Iris pigment epithelial cell (primary cell): ENCODE measurements at regions not wholly inside any gene's neighbourhood (a gene's known extent, or its start where the extent isn't known, plus 50 kb on each side); places are given as distances from the start of the nearest gene placed in this dataset.

Experiments
- DNase-seq: peaks from one replicate; pipeline ENCODE4 v3.0.0-alpha.2; 2011; ENCODE audit warnings: low read depth

DNA sequence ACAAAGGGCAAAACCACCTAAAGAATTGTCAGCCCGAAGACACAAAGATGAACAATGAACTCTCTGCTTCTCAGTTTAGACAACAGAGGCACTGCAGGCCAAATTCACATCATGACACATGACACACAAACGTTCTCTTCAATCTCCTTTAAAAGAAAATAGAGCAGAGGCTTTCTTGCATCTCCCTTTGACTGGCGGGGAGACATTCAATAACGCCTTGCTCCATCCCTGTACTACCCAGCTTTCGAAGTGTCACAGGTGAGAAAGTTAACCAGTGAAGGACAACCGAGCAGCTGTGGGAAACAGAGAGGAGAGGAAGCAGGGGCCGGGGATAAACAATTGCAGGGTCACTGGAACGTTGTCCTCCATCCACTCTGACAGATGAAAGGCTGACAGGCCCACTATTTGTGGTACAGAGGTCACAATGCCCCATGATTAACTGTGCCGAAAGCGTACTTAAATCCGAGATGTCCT, 130.8 kb downstream of the PHLDA1 start:
- no peak for DNase-seq

DNA sequence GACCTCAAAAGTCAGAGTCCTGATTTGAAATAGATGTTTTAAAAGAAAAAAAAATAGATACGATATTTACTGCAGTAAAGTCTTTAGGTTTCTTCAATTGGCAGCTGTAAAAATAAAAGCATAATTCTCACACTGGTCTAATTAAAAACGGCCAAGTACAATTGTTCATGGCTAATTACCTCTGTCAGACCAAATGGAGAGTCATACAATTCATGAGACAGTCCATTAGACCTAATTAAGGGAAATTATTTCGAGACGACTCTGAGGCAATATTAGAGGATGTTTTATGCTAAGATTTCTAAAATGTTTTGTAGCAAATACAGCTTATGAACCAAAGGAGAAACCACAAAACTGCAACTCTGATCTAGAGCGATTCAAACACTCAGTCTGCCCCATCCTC, 131.3 kb downstream of the PHLDA1 start:
- no peak for DNase-seq

DNA sequence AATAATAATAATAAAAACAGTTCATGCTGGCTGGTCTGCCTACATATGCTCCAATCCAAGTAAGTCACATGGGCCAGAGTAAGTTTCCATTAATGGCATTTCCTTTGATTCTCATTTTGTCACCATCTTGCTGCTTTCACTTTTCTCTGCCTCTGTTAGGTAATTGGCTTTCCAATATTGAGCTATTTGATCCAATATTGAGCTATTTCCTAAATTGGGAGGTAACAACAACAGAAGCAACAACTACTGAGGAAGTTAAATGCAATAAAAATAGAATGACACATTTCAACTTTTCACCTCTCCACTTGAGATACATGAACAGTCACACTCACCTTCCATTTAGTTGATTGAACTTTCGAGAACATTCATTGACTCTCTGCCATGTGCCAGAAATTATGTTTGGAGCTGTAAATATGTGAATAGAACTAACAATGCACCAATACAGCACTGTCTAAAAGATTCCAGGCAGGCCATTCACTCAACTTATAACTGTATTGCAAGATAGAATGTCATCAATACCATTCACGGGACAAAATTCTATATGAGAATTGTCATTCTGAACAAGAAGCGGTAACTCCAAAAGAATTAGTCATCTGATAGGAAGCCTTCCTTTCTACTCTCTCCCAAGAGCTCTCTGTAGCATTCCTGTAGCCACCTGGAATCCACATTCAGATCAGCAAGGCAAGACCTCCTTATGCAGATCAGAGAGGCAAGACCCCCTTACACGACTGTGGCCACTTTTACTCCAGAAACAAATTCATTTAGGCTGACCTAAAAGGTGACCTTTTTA, 136.4 kb downstream of the PHLDA1 start:
- DNase-seq, result no peak

DNA sequence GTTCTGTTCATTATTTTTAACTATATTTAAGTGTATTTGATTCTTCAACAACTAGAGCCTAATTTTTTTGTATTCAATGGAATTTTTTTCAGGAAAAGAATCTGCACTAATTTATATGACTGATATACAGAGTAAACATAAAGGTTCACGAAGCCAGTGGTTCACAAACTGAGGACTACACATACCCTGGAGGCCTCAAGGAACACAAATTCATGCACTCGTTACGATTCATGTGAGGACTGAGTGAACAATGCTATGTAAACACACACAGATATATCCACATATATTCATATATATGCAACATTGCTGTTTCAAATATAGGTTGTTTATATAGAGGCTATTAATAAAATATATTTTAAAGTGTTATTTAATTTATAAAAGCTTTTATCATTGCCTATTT, 137.8 kb downstream of the PHLDA1 start:
- no peak for DNase-seq

DNA sequence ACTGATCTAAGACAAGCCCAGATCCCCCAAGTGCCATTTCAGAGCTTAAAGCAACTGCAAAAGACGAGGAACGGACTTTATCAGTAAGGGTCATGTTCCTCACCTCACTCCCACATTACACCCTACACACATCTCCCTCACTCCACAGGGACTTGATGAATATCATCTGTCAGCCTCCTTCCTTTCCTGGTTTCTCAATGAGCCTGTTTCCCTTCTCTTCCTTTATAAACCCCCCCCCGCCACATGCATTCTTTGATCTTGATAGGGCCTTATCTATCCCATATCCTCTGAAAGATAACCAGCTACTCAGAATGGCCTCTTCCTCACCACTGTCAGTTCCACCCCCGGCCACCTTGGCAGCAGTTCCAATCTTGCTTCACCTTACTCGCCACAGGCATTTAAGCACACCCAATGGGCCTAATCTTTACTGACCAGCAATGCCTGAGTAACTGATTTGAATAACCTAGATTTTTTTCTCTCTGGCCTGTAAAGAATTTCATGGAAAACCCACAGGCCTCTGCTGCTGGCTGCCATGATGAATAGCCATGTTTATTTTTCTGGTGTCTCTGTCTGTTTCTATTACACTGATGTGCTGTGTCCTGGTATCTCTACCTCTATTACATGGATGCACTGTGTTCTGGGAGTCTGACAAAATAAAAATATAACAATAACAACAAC, 138.7 kb downstream of the PHLDA1 start:
- peak; percentile 94 for DNase-seq

DNA sequence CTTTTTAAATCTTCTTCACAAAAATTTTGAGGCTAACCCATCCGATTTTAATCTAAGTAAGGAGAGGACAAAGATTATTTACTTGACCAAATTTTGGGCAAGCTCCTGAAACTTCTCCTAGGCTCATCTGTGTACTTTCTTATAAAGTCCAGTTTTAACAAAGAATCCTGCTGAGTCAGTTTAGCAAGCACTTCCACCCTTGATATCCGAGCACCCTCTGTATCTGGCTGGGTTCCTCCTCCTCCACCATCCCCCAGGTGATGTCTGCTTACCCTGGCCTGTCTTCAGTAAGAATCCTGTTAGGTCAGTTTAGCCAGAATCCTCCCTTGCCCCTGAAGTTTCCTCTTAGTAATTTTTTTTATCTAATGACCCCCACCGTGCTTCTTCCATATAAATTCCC, 140.5 kb downstream of the PHLDA1 start:
- DNase-seq, result no peak

DNA sequence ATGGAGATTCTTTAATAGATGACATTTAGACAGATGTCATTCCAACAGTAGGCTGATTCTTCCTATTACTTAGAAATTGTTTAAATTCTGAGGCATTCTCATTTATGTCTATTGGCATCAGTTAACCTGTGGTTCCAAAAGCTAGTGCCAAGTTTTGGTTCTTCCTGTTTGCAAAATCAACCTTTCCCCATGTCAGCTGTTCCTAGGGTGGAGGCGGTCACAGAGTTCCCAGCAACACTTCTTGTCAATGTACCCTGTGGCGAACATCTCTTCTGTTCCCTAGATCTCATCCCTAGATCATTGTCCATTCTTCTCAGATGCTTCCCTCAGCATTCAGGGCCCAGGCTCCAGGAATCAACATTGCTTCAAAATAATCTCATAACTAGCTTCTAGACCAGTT, 140.9 kb downstream of the PHLDA1 start:
- no peak for DNase-seq

DNA sequence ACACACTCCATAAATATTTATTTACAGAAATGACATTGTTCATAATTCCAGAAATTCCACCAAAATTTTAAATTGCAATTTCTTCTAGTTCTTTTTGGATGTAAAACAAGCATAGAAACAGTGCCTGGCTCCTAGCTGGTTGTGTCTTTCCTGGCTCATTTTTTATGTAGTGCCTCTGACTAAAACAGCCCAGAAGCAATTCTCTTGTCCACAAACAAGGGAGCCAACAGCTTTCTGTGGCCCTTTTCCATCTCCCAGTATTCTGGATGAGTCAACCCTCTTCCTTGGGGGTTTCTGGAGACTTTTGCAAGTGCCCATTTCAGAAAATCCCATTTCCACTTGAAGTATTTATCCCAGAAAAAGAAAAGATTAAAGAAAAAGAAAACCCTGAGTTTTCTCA, 141.4 kb downstream of the PHLDA1 start:
- DNase-seq, result no peak

DNA sequence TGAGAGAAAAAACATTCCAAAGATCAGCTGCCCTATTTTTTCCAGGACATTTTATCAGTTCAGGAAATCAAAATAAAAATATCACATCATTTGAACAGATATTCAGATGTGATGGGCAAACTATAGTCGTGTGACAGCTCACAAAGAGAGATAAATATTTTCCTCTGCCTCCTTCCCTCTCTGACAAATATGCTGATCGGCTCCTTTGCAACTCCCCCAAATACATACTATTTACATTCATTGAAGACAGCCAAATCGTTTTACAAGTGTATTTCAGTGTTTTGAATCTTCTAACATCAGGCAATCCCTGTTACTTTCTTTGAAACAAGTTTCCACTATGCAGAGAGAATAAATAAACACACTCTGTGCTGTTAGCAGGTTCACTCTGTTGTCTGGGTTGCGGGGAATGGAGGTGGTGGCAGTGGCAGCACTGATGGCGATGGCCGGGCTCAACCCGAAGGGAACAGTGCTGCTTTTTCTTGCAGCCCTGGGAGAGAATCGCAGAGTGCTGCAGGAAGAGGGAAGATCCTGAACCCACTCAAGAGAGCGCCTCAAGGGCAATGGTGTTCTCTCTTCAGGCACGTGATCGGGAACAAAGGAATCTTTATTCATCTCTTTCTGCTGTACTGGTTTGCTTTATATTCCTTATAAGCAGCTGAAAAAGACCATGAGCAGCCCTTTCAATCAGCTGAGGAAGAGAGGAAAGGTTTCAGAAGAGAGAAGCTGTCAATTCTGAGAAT, 142.5 kb downstream of the PHLDA1 start:
- DNase-seq, result no peak

DNA sequence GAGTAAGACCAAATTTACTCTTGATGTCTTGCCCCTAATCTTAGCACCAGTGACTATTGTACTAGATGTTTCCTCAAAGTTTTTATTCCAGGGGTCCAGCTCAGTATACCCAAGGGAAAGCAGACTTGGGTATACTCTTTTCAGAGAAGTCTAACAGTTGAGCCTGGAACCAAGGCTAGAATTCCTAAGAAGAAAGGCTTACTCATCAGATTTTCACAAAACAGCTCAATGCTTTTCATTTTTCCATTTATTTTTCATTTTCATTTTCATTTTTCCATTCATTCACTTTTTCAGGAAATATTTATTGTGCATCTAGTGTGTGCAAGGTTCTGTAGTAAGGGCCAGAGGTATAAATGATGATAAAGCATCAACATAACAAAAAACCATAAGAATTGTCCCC, 143.2 kb downstream of the PHLDA1 start:
- no peak for DNase-seq

DNA sequence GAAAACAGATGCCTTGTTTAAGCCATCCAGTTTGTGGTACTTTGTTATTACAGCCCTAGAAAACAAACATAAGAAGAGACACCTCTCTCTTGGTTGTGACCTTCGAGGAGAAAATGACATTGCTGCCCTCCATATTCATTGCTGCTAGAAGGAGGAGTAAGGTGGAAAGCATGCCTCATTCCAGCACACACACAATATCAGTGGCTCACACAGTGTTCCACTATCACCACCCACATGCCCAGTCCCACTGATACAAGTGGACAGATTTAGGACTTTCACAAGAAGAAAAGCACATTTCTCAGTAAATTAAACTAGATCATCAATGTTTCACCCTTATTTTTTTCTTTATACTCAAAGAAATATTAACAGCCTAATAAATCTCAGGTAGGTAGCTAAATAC, 143.6 kb downstream of the PHLDA1 start:
- DNase-seq, result no peak

DNA sequence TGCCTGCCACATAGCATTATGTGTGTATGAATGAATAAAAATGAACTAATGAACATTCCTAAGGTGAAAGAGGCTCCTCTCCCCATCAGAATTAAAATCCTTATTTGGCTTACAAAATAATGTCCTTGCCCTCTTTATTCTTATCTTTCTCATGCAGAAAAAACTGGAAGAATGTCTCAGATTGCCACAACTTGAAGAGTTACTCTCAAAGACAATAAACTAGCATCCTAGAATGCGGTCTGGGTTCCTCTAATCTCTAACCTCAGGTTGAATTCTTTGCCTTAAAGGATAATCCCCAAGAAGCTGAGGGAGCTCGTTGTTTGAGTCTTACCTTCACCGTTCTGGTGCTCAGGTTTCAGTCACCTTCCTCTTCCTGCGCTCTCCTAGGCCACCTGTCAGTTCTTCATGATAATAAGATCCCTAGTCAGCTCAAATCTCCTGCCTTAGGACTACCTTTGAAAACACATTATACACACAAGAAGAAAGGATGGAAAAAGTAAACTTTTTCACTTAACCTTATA, 147.1 kb downstream of the PHLDA1 start:
- no peak for DNase-seq

DNA sequence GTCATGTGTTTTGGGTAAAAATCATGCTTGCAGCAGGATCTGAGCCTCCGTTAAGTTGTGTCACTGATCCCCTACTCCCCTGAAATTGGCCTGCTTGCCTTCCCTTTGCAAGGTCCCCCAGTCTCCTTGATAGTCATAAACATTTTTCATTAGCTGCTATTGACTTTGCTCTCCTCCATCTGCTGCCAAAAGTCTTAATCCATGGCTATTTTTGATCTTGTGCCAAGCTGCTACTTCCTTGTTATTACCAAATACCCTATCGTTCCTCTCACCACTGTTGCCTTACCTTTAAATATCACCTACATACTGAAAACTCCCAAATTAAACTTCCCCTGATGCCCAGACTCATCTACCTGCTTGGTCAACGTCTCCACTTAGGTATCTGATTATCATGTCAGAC, 148.3 kb downstream of the PHLDA1 start:
- DNase-seq, result no peak

DNA sequence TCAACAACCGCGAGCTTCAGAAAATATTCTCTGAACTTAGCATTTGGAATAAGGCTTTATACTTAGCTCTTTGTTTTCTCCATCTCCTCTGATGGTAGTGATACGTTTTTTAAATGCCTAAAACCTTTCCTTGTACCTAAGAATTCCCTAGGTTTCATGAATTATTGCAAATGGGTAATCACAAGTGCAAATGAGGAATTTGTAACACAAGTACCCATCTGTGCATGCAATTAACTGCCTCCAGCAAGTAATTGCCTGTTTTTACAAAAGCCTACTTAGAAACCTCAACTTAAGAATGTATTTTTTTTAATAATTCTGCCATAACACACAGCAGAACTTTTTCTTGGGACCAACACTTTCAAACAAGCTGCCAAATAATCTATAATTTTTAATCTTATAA, 149.2 kb downstream of the PHLDA1 start:
- DNase-seq, result no peak

DNA sequence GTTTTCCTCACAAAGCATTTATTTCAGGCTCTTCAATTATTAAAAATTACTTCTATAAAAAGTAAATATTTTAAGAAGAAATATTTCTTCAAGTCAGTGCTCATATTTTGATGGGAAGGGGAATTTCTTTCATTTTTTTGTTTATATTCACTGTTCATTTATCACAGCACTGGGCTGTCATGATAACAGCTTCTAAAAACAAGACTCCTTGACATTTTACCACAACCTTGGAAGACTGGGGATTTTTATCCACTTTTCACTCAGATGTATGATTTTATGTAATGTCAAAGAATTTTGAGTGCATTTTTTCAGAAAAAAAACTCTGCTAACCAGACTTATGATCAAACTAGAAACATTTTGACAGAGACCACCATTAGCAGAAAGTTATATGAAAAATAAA, 149.7 kb downstream of the PHLDA1 start:
- no peak for DNase-seq

DNA sequence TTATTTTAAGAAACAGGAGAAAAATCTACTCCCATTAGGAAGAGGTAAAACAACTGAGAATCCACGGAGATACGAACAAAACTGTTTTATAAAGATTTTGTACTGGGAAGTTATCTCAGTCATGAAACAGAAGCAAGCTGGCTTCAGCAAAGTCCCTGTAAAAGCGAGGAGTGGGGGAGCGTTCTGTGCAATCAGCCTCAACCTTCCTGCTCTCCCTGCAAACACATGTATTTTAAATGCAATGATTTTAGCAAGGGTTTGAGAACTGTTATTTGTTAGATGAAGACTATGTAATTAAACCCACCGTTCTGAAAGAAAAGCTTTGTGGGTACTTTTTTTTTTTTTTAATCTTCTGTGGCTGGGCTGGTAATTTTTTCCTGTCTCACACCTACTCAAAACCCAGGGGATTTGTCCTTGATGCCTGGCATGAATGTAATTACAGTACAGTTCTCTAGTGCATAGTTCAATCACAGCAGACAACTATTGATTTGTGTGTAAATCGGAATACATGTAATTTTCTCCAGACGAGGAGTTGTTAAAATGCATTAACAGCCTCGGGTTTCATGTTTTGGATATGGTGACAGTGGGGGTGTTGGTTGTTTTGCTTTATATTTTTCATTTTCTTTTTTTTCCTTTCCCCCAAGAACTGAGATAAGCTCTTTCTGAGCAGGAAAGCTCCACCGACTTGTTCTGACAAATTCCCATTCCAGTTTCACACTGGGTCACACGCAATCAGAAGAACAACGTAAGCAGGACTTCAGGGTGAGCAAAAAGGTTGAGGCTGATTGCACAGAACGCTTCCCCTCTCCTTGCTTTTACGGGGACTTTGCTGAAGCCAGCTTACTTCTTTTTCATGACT, 153.6 kb downstream of the PHLDA1 start:
- DNase-seq, result peak; percentile 80

DNA sequence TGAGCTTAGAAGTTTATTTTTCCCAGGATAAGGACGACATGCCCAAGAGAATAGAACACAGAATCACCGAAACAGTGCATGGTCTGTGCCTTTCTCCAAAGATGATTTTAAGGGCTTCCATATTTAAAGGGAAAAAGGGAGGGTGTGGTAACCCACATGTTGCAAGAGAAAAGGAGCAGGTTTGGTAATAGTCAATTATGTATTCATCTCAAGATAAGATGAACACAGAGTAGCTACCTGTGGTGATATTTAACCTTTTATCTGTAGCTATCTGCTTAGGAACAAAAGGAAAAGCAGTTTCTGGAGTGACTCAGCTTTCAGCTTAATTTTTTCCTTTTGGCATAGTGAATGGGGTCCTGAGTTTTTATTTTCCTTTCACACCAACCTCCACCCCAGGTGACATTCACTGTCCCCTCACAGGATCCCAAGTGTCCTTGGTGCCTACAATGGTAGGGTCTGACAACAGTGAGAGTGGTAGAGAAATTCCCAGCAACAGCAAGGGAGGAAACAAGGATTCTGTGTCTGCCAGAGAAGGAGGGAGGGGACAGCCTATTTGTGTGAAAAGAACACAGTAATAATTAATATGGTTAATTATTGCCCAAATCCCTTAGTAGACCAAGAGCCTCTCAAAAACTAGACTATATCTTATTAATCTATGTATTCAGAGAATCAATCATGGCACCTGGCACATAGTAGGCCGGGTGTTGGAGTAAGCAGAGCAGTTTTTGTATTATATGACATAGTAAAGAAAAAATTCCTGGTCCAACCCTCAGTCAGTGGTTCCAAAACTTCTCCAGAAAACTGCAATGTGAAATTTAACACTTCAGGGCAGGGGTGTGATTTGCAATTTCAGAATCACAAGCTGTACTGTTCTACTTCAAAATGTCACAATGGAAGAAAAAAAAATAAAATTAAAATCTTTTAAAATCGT, 154.5 kb downstream of the PHLDA1 start:
- DNase-seq, result peak; percentile 31

DNA sequence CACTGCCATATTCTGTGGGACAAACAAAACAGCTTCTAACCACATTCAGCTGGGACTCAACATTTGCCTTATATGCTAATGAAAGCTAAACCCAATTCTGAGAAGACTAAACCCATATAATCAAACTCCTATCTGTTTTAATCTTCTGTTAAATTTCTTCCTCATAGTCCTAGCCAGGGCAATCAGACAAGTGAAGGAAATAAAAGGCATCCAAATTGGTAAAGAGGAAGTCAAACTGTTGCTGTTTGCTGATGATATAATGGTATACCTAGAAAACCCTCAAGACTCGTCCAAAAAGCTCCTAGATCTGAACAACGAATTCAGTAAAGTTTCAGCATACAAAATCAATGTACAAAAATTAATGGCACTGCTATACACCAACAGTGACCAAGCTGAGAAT, 157.1 kb downstream of the PHLDA1 start:
- DNase-seq, result no peak

DNA sequence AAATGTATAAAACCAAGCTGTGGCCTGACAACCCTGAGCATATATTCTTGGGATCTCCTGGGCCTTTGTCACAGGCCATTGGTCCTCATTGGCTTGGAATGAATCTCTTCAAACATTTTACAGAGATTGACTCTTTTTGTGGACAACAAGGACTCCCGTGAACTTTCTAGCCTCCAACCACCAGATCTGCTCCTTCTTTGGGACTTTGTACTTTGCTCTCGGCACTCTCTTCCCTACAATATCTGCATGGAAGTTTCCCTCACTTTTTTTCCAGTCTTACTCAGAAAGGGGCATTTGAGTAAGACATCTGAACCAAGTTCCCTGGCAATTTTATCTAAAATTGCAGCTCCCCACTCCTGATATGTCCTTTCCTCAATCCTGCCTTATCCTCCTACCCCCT, 158.8 kb downstream of the PHLDA1 start:
- no peak for DNase-seq

DNA sequence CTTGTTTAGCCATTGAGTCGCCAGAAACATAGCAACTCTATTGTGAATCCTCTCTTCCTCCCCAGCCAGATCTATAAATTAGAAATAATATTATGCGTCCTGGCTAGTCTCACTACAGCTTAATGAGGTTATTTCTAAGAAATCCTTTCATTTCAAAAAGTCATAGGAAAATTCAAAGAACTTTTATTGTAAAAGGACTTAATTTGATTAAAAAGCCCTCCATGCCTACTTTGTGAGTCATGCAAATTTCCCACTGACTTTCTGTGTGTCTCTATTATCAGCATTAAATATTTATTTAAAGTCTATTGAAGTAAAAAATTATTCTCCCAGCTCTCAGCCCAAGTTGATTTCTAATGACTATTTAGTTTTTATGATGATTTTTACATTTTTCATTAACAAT, 160.7 kb downstream of the PHLDA1 start:
- peak; percentile 53 for DNase-seq

DNA sequence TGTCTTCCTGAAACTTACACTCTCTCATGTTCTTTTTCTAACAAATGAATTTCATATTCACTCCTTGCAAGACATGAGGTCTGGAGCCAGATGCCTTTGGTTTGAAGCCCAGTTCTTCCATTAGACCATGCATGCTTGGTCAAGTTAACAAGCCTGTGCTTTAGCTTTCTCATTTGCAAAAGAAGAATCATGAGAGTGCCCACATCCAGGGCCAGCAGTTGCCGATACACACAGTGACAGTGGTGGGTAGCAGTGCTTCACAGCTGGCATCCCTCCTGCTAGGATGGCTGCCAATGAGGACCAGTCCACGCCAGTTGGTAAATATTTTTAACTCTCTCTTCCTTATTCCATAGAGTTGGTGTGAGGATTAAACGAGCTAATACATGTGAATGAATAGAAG, 163.1 kb downstream of the PHLDA1 start:
- DNase-seq, result peak; percentile 23
